ENCODE measurements at regions not wholly inside any gene's neighbourhood (a gene's known extent, or its start where the extent isn't known, plus 50 kb on each side); places are given as distances from the start of the nearest gene placed in this dataset.
A peak's percentile ranks its signal among the peaks of the same experiment; 100 is the strongest.
"Not testable (repeated sequence)": the region's sequence is repeated elsewhere in the genome, so short reads cannot be mapped to it uniquely, and the experiment has no call there.

DNA sequence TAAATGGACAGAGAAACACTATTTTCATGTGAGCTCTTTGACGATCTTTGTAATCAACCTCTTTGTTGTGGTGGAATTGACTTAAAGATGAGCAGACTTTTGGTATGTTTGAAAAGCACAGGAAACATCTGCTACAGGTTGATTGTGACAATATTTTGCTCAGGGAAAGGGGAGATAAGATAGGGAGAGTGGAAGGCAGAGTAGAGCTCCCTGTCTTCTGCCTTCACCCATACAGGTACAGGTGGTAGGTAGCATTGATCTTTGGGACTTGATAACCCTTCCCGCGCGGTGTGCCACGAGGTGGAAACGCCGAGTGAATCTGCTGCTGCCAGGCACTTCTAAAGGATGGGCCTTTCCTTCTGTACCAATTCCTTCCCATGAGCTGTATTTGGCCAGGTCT lies 183.6 kb downstream of the UTRN start:
- H3K27ac Mint-ChIP-seq, result peak overlapping the region; percentile 78
- peaks cover 29% of the 10 kb centered on the region for H3K4me1 Mint-ChIP-seq
- H3K36me3 Mint-ChIP-seq, result peaks cover 32% of the 10 kb centered on the region
- H3K4me3 Mint-ChIP-seq, result no peak overlapping the region
- no peak for DNase-seq (ENCODE audit: low spot score in 2 of 2, unreplicated experiment in 2 of 2)
- H3K9me3 Mint-ChIP-seq, result no peaks in the 10 kb centered on the region
- TF ChIP-seq, protein P1, sequence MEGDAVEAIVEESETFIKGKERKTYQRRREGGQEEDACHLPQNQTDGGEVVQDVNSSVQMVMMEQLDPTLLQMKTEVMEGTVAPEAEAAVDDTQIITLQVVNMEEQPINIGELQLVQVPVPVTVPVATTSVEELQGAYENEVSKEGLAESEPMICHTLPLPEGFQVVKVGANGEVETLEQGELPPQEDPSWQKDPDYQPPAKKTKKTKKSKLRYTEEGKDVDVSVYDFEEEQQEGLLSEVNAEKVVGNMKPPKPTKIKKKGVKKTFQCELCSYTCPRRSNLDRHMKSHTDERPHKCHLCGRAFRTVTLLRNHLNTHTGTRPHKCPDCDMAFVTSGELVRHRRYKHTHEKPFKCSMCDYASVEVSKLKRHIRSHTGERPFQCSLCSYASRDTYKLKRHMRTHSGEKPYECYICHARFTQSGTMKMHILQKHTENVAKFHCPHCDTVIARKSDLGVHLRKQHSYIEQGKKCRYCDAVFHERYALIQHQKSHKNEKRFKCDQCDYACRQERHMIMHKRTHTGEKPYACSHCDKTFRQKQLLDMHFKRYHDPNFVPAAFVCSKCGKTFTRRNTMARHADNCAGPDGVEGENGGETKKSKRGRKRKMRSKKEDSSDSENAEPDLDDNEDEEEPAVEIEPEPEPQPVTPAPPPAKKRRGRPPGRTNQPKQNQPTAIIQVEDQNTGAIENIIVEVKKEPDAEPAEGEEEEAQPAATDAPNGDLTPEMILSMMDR (IDR thresholded peaks at IDR 0.05; ENCODE audit: unreplicated experiment), result no peak
- H3K27me3 Mint-ChIP-seq (ENCODE audit: low read depth), result no peaks in the 10 kb centered on the region

DNA sequence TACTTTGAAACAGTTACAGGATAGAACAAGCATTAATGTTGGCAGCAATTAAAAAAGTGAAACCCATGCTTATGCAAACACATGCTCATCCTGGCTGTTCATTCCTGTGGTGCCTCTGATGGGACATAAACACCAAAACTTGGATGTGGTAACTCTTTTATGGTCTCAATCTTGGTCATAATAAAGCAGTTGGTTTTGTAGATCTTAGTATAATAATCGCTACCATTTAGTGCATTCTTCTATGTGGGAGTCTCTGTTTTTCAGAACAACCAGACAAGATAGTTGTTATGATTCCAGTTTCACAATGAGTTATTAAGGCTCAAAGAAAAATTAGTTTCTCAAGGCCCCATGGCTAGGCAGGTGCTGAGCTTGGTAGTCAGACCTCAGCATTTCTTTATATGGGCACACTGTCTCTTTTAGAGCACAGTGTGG lies 184.0 kb downstream of the UTRN start:
- Mint-ChIP-seq H3K9me3 (no peaks in the 10 kb centered on the region), H3K36me3 (peaks cover 30% of the 10 kb centered on the region), H3K27me3 (ENCODE audit: low read depth) (no peaks in the 10 kb centered on the region), H3K27ac (peak overlapping the region; percentile 78), H3K4me3 (no peak overlapping the region), H3K4me1 (peaks cover 29% of the 10 kb centered on the region)
- TF ChIP-seq, protein P1 (IDR thresholded peaks at IDR 0.05; ENCODE audit: unreplicated experiment), result no peak
- no peak for DNase-seq (ENCODE audit: low spot score in 2 of 2, unreplicated experiment in 2 of 2)

DNA sequence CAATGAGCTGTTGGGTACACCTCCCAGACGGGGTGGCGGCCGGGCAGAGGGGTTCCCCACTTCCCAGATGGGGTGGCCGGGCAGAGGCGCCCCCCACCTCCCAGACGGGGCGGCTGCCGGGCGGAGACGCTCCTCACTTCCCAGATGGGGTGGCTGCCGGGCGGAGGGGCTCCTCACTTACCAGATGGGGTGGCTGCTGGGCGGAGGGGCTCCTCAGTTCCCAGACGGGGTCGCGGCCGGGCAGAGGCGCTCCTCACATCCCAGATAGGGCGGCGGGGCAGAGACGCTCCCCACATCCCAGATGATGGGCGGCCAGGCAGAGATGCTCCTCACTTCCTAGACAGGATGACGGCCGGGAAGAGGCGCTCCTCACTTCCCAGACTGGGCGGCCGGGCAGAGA lies 185.1 kb downstream of the UTRN start:
- H3K4me3 Mint-ChIP-seq; H3K27ac Mint-ChIP-seq; H3K9me3 Mint-ChIP-seq; H3K27me3 Mint-ChIP-seq (ENCODE audit: low read depth); DNase-seq (ENCODE audit: low spot score in 2 of 2, unreplicated experiment in 2 of 2): not testable (repeated sequence)
- peaks cover 29% of the 10 kb centered on the region for H3K4me1 Mint-ChIP-seq
- H3K36me3 Mint-ChIP-seq, result peaks cover 35% of the 10 kb centered on the region

DNA sequence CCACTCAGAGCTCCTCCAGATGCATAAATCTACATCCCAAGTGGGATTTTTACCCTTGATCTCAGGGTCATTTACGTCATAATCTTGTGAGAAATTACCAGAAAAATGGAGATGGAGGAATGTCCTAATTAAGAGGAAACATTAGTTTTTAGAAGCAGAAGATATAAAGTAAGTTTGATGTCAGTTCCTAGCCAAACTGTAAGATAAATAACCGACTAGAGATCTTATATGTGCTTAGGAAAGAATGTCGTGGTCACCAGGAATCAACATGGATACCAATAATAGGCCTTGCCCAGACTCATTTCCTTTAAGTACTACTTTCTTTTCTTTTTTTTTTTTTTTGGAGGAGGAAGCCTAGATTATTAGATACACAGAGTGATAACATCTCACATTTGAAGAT lies 186.9 kb downstream of the UTRN start:
- no peak overlapping the region for H3K4me3 Mint-ChIP-seq
- peaks cover 21% of the 10 kb centered on the region for H3K4me1 Mint-ChIP-seq
- H3K36me3 Mint-ChIP-seq, result peaks cover 44% of the 10 kb centered on the region
- no peak overlapping the region for H3K27ac Mint-ChIP-seq
- H3K27me3 Mint-ChIP-seq (ENCODE audit: low read depth), result no peaks in the 10 kb centered on the region
- DNase-seq (ENCODE audit: low spot score in 2 of 2, unreplicated experiment in 2 of 2), result no peak
- no peaks in the 10 kb centered on the region for H3K9me3 Mint-ChIP-seq
- TF ChIP-seq, protein P1 (IDR thresholded peaks at IDR 0.05; ENCODE audit: unreplicated experiment), result no peak

DNA sequence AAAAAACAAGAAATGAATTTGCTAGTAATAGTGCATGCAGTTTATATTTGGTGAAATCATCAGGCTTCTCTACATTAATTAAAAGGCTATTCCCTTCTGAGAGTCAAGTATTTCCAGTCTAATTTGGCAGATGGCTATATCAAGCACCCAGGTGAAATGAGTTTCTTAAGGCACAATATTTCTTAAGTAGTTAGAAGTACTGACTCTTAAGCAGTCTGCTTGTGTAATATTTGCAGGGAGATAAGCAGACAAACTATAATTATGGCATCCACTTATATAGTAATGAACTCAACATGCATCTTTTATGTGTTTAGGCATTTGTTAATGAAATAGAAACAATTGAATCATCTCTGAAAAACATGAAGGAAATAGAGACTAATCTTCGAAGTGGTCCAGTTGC lies 189.2 kb downstream of the UTRN start:
- DNase-seq (ENCODE audit: low spot score in 2 of 2, unreplicated experiment in 2 of 2), result no peak
- Mint-ChIP-seq H3K4me3 (no peak overlapping the region), H3K9me3 (no peaks in the 10 kb centered on the region), H3K36me3 (peaks cover 39% of the 10 kb centered on the region), H3K27ac (no peak overlapping the region), H3K4me1 (peaks cover 3% of the 10 kb centered on the region), H3K27me3 (ENCODE audit: low read depth) (no peaks in the 10 kb centered on the region)
- TF ChIP-seq, protein P1 (IDR thresholded peaks at IDR 0.05; ENCODE audit: unreplicated experiment), result no peak

DNA sequence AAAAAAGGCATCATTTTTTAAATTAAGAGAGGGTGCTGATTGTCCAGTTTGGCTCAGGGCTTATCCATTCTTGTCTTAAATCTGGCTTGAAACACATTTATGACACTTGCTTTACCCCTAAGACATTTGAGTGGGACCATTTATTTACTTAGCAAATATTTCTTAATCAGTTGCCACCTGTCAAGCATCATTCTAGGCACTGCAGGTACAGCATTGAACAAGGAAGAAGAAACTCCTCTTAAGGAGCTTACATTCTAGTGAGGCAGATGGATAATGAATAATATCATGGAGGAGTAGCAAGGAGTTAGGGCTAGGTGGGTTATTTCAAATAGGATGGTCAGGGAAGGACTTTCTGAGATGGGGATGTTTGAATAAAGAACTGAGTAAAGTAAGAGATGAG lies 189.8 kb downstream of the UTRN start:
- H3K27me3 Mint-ChIP-seq (ENCODE audit: low read depth), result no peaks in the 10 kb centered on the region
- peaks cover 6% of the 10 kb centered on the region for H3K4me1 Mint-ChIP-seq
- H3K9me3 Mint-ChIP-seq, result no peaks in the 10 kb centered on the region
- H3K4me3 Mint-ChIP-seq, result no peak overlapping the region
- peaks cover 38% of the 10 kb centered on the region for H3K36me3 Mint-ChIP-seq
- DNase-seq (ENCODE audit: low spot score in 2 of 2, unreplicated experiment in 2 of 2), result no peak
- no peak overlapping the region for H3K27ac Mint-ChIP-seq
- TF ChIP-seq, protein P1 (IDR thresholded peaks at IDR 0.05; ENCODE audit: unreplicated experiment), result no peak
